Mesenchymal stem cell (in vitro differentiated cells and primary cell): ENCODE measurements at regions not wholly inside any gene's neighbourhood (a gene's known extent, or its start where the extent isn't known, plus 50 kb on each side); places are given as distances from the start of the nearest gene placed in this dataset.

Source experiments
- DNase-seq: peaks from one replicate; pipeline ENCODE4 v3.0.0-alpha.2; 2013
- H2AFZ ChIP-seq: one replicate; pipeline ENCODE4 v1.6.1; 2013; ENCODE audit warnings: low read depth, mild to moderate bottlenecking, control low read depth, inconsistent platforms, low read length, moderate library complexity
- H2AK5ac ChIP-seq: 2 replicates; pipeline ENCODE4 v1.6.1; 2013; ENCODE audit warnings: low read length, moderate library complexity, mild to moderate bottlenecking, inconsistent platforms; ENCODE audit not compliant: severe bottlenecking
- H2BK120ac ChIP-seq: one replicate; pipeline ENCODE4 v1.6.1; 2013; ENCODE audit warnings: low read depth, mild to moderate bottlenecking, inconsistent platforms, low read length, moderate library complexity
- H2BK12ac ChIP-seq, 2 experiments: one replicate each; pipeline ENCODE4 v1.6.1; 2013; ENCODE audit warnings: inconsistent platforms in 2 of 2, low read length in 2 of 2, mild to moderate bottlenecking in 2 of 2, moderate library complexity in 2 of 2, control low read depth in 1 of 2
- H2BK15ac ChIP-seq: one replicate; pipeline ENCODE4 v1.6.1; 2013; ENCODE audit warnings: mild to moderate bottlenecking, low read depth, inconsistent platforms; ENCODE audit not compliant: poor library complexity, severe bottlenecking
- H2BK5ac ChIP-seq: 2 replicates; pipeline ENCODE4 v1.6.1; 2013; ENCODE audit warnings: low read depth, mild to moderate bottlenecking, low read length, control low read depth, inconsistent platforms; ENCODE audit not compliant: poor library complexity, severe bottlenecking
- H3K14ac ChIP-seq, 2 experiments: one replicate each; pipeline ENCODE4 v1.6.1; 2013; ENCODE audit warnings: inconsistent platforms in 2 of 2, low read length in 2 of 2, control low read depth in 1 of 2, mild to moderate bottlenecking in 1 of 2, moderate library complexity in 1 of 2
- H3K18ac ChIP-seq, 2 experiments: one replicate each; pipeline ENCODE4 v1.6.1; 2013; ENCODE audit warnings: inconsistent platforms in 2 of 2, low read length in 2 of 2, control low read depth in 1 of 2, low read depth in 1 of 2, mild to moderate bottlenecking in 1 of 2
- H3K23ac ChIP-seq, 2 experiments: one replicate each; pipeline ENCODE4 v1.6.1; 2013; ENCODE audit warnings: inconsistent platforms in 2 of 2, low read length in 2 of 2, mild to moderate bottlenecking in 2 of 2, moderate library complexity in 2 of 2, control low read depth in 1 of 2
- H3K27ac ChIP-seq: 2 replicates; pipeline ENCODE4 v1.5.1; 2013; ENCODE audit warnings: mild to moderate bottlenecking, moderate library complexity, low read length, control low read depth, inconsistent platforms; ENCODE audit not compliant: poor library complexity, severe bottlenecking
- H3K27me3 ChIP-seq, 2 experiments: 2 replicates each; pipeline versions ENCODE4 v1.6.1 to v1.7.0; 2013; ENCODE audit warnings: low read length in 2 of 2, mild to moderate bottlenecking in 2 of 2, moderate library complexity in 2 of 2, control low read depth in 1 of 2, inconsistent platforms in 1 of 2; ENCODE audit not compliant: control insufficient read depth in 1 of 2, insufficient read depth in 1 of 2
- H3K36me3 ChIP-seq, 2 experiments: 2 replicates each; pipeline versions ENCODE4 v1.6.1 to v1.7.0; 2013; ENCODE audit warnings: low read length in 2 of 2, control low read depth in 1 of 2, inconsistent platforms in 1 of 2, low read depth in 1 of 2, mild to moderate bottlenecking in 1 of 2; ENCODE audit not compliant: insufficient read depth in 2 of 2, control insufficient read depth in 1 of 2
- H3K4ac ChIP-seq, 2 experiments: one replicate each; pipeline ENCODE4 v1.6.1; 2013; ENCODE audit warnings: inconsistent platforms in 2 of 2, low read length in 2 of 2, mild to moderate bottlenecking in 2 of 2, moderate library complexity in 2 of 2, control low read depth in 1 of 2, low read depth in 1 of 2
- H3K4me1 ChIP-seq: 2 replicates; pipeline ENCODE4 v1.6.1; 2013; ENCODE audit warnings: low read depth, low read length, control low read depth; ENCODE audit not compliant: control insufficient read depth, insufficient read depth
- H3K4me2 ChIP-seq: 2 replicates; pipeline ENCODE4 v1.6.1; 2013; ENCODE audit warnings: low read length, mild to moderate bottlenecking, inconsistent platforms; ENCODE audit not compliant: poor library complexity, severe bottlenecking
- H3K4me3 ChIP-seq, 2 experiments: 2 replicates each; pipeline versions ENCODE4 v1.5.1 to v1.7.0; 2013; ENCODE audit warnings: low read length in 2 of 2, mild to moderate bottlenecking in 2 of 2, control low read depth in 1 of 2, low read depth in 1 of 2; ENCODE audit not compliant: insufficient read depth in 1 of 2
- H3K79me1 ChIP-seq: replicated peaks from 2 replicates; pipeline ENCODE4 v1.6.1; 2013; ENCODE audit warnings: mild to moderate bottlenecking, control low read depth, low read length, inconsistent platforms; ENCODE audit not compliant: poor library complexity, severe bottlenecking
- H3K9ac ChIP-seq: 2 replicates; pipeline ENCODE4 v1.7.0; 2013; ENCODE audit warnings: mild to moderate bottlenecking, low read length, moderate library complexity
- H3K9me3 ChIP-seq: 2 replicates; pipeline ENCODE4 v1.7.0; 2013; ENCODE audit warnings: mild to moderate bottlenecking, low read length; ENCODE audit not compliant: control insufficient read depth
- H4K8ac ChIP-seq: one replicate; pipeline ENCODE4 v1.6.1; 2013; ENCODE audit warnings: inconsistent platforms, mild to moderate bottlenecking, low read length, moderate library complexity
- H4K91ac ChIP-seq: one replicate; pipeline ENCODE4 v1.6.1; 2013; ENCODE audit warnings: mild to moderate bottlenecking, low read length, inconsistent platforms
- WGBS: methylation state at CpG from one replicate; pipeline ENCODE4 v1.1.7; 2013; ENCODE audit warnings: mixed read lengths; 5-methylcytosine and 5-hydroxymethylcytosine counted together

- H4K91ac ChIP-seq = no peak overlapping the region
- H3K9ac ChIP-seq = no peak overlapping the region
- no peaks in the 10 kb centered on the region for H3K79me1 ChIP-seq
- H3K18ac ChIP-seq = no peak overlapping the region
- WGBS = 75% methylated on average over 9 of the region's 10 CpGs
- H3K23ac ChIP-seq = no peak overlapping the region
- no peak overlapping the region for H3K27ac ChIP-seq
- no peak overlapping the region for H2AFZ ChIP-seq
- no peak overlapping the region for H2BK120ac ChIP-seq
- no peak overlapping the region for H3K4me2 ChIP-seq
- H3K9me3 ChIP-seq = no peaks in the 10 kb centered on the region
- peaks cover 1% of the 10 kb centered on the region for H3K4me1 ChIP-seq
- H3K4ac ChIP-seq = no peak overlapping the region
- H3K27me3 ChIP-seq = no peaks in the 10 kb centered on the region
- H3K14ac ChIP-seq = no peak overlapping the region
- no peak overlapping the region for H4K8ac ChIP-seq
- H2BK15ac ChIP-seq = no peak overlapping the region
- H2BK5ac ChIP-seq = no peak overlapping the region
- H3K36me3 ChIP-seq = no peaks in the 10 kb centered on the region
- no peak overlapping the region for H2BK12ac ChIP-seq
- no peak for DNase-seq
- H3K4me3 ChIP-seq = no peak overlapping the region
- H2AK5ac ChIP-seq = no peak overlapping the region
Observed at GRCh38 chr13:31882794-31883193, 143.5 kb downstream of the RXFP2 start.

DNA sequence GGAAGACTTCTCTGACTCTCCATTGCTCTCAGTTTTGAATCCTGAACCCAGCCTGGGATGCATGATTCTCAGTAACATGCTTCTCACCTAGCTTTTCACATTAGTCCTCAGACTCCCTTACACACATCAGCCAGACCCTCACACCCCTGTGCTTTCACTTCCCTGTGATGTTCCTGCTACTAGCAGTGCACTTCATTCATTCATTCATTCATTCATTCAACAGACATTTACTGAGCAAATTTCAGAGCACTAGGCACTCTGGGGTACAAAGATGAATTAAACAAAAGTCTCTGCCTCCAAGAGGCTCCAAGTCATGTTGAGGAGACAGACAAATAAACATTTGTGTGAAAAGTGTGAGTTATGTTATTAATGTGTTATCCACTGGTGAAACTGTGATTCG, 145.2 kb downstream of the RXFP2 start:
- no peak for DNase-seq
- Histone ChIP-seq H3K36me3 (no peaks in the 10 kb centered on the region), H3K79me1 (no peaks in the 10 kb centered on the region), H3K14ac (no peak overlapping the region), H3K4me1 (peaks cover 1% of the 10 kb centered on the region), H2BK120ac (no peak overlapping the region), H3K9me3 (no peaks in the 10 kb centered on the region), H3K4me3 (no peak overlapping the region), H2BK12ac (no peak overlapping the region), H3K9ac (no peak overlapping the region), H2AK5ac (no peak overlapping the region), H4K8ac (no peak overlapping the region), H3K27me3 (no peaks in the 10 kb centered on the region), H3K23ac (no peak overlapping the region), H4K91ac (no peak overlapping the region), H3K4ac (no peak overlapping the region), H2AFZ (no peak overlapping the region), H2BK5ac (no peak overlapping the region), H3K4me2 (no peak overlapping the region), H3K27ac (no peak overlapping the region), H3K18ac (no peak overlapping the region), H2BK15ac (no peak overlapping the region)
- 90% methylated on average over 1 of the region's 1 CpG for WGBS

GRCh38 chr13:31885994-31886393, 145.6 kb upstream of the FRY start:
- no peak overlapping the region for H4K91ac ChIP-seq
- no peaks in the 10 kb centered on the region for H3K36me3 ChIP-seq
- H3K4ac ChIP-seq = no peak overlapping the region
- no peak overlapping the region for H2AK5ac ChIP-seq
- peak; percentile 18 for DNase-seq
- no peaks in the 10 kb centered on the region for H3K79me1 ChIP-seq
- no peak overlapping the region for H3K27ac ChIP-seq
- no peak overlapping the region for H2AFZ ChIP-seq
- peaks cover 3% of the 10 kb centered on the region for H3K4me1 ChIP-seq
- H3K4me2 ChIP-seq = no peak overlapping the region
- peak overlapping the region in 1 of 2 experiments; percentile 11 for H3K14ac ChIP-seq
- no peak overlapping the region for H3K23ac ChIP-seq
- H2BK5ac ChIP-seq = no peak overlapping the region
- no peaks in the 10 kb centered on the region for H3K27me3 ChIP-seq
- no peak overlapping the region for H2BK120ac ChIP-seq
- no peak overlapping the region for H2BK15ac ChIP-seq
- H3K4me3 ChIP-seq = peak overlapping the region in 1 of 2 experiments; percentile 23
- WGBS = 85% methylated on average over 6 of the region's 6 CpGs
- H4K8ac ChIP-seq = no peak overlapping the region
- H3K9me3 ChIP-seq = no peaks in the 10 kb centered on the region
- H3K18ac ChIP-seq = peak overlapping the region in 1 of 2 experiments; percentile 68
- no peak overlapping the region for H2BK12ac ChIP-seq
- H3K9ac ChIP-seq = no peak overlapping the region

DNA sequence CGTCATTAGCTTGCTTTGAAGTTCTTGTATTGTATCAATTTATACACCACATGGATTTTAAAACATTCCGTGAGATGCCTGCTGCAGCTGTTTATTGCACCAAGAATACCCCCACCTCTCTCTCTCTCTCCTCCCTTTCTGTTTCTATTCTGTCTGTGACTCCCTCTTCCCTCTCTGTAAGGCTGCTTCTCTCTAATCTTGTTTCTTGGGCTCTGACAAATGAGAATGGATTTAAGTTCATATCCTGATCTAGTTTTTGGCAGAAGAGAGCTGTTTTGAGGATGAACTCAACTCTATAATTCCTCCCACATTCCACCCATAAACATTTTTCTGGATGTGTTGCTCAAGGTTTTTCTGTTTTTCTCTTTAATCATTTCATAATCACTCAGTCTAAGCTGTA, 144.3 kb upstream of the FRY start:
- Histone ChIP-seq H2BK12ac (no peak overlapping the region), H3K4me3 (peak overlapping the region in 1 of 2 experiments; percentile 48), H2AK5ac (no peak overlapping the region), H3K14ac (no peak overlapping the region), H2BK15ac (no peak overlapping the region), H3K23ac (no peak overlapping the region), H3K27ac (no peak overlapping the region), H3K18ac (no peak overlapping the region), H4K91ac (no peak overlapping the region), H3K9ac (peak overlapping the region; percentile 3), H3K36me3 (no peaks in the 10 kb centered on the region), H3K9me3 (no peaks in the 10 kb centered on the region), H2AFZ (no peak overlapping the region), H3K4me2 (no peak overlapping the region), H4K8ac (no peak overlapping the region), H3K4me1 (peaks cover 5% of the 10 kb centered on the region), H2BK120ac (no peak overlapping the region), H3K79me1 (no peaks in the 10 kb centered on the region), H3K27me3 (no peaks in the 10 kb centered on the region), H3K4ac (no peak overlapping the region), H2BK5ac (no peak overlapping the region)
- 93% methylated on average over 2 of the region's 2 CpGs for WGBS
- DNase-seq = no peak
